ENCODE measurements at regions not wholly inside any gene's neighbourhood (a gene's known extent, or its start where the extent isn't known, plus 50 kb on each side); places are given as distances from the start of the nearest gene placed in this dataset.
"Not testable (repeated sequence)": the region's sequence is repeated elsewhere in the genome, so short reads cannot be mapped to it uniquely, and the experiment has no call there.

- H3K9me3 Mint-ChIP-seq, H3K4me3 Mint-ChIP-seq, ATAC-seq, H3K27ac Mint-ChIP-seq, H3K27me3 Mint-ChIP-seq, H3K4me1 Mint-ChIP-seq, DNase-seq: not testable (repeated sequence)
These were observed 951.6 kb upstream of the CNTN5 start for GRCh38 chr11:98069147-98069546.

- no peaks in the 10 kb centered on the region for H3K27me3 Mint-ChIP-seq
These were observed 950.9 kb upstream of the CNTN5 start for GRCh38 chr11:98069861-98070260.

GRCh38 chr11:98090861-98091505 lies 929.8 kb upstream of the CNTN5 start:
- H3K9me3 Mint-ChIP-seq, result peaks cover 16 to 20% of the 10 kb centered on the region in 2 donors
- H3K27ac Mint-ChIP-seq, result no peak overlapping the region
- H3K4me3 Mint-ChIP-seq, result no peak overlapping the region
- H3K27me3 Mint-ChIP-seq, result no peaks in the 10 kb centered on the region
- H3K4me1 Mint-ChIP-seq, result no peaks in the 10 kb centered on the region
- DNase-seq (no peak), ATAC-seq (no peak)

More at GRCh38 chr11:98069861-98070260, 950.9 kb upstream of the CNTN5 start:
- H3K4me3 Mint-ChIP-seq, result no peak overlapping the region
- H3K4me1 Mint-ChIP-seq, result no peaks in the 10 kb centered on the region
- DNase-seq, result no peak
- H3K27ac Mint-ChIP-seq, result no peak overlapping the region
- peaks cover 5 to 8% of the 10 kb centered on the region in 2 donors for H3K9me3 Mint-ChIP-seq
- ATAC-seq, result no peak

- Mint-ChIP-seq H3K4me1 (no peaks in the 10 kb centered on the region), H3K4me3 (no peak overlapping the region), H3K27ac (no peak overlapping the region), H3K27me3 (no peaks in the 10 kb centered on the region), H3K9me3 (peaks cover 13 to 15% of the 10 kb centered on the region in 2 donors)
- DNase-seq (no peak), ATAC-seq (no peak)
These were observed 921.4 kb upstream of the CNTN5 start for GRCh38 chr11:98099371-98099770.

GRCh38 chr11:98100689-98101088 lies 920.1 kb upstream of the CNTN5 start:
- Mint-ChIP-seq H3K4me1 (no peaks in the 10 kb centered on the region), H3K27ac (no peak overlapping the region), H3K9me3 (peaks cover 13 to 15% of the 10 kb centered on the region in 2 donors), H3K27me3 (no peaks in the 10 kb centered on the region), H3K4me3 (no peak overlapping the region)
- DNase-seq (no peak), ATAC-seq (no peak)

GRCh38 chr11:98101329-98101728 lies 919.4 kb upstream of the CNTN5 start:
- Mint-ChIP-seq H3K4me3 (no peak overlapping the region), H3K27me3 (no peaks in the 10 kb centered on the region), H3K4me1 (no peaks in the 10 kb centered on the region), H3K9me3 (peaks cover 13 to 15% of the 10 kb centered on the region in 2 donors), H3K27ac (no peak overlapping the region)
- no peak for ATAC-seq
- DNase-seq, result no peak

GRCh38 chr11:98104249-98104648 lies 916.5 kb upstream of the CNTN5 start:
- H3K4me1 Mint-ChIP-seq, result no peaks in the 10 kb centered on the region
- H3K4me3 Mint-ChIP-seq, result no peak overlapping the region
- no peak for DNase-seq
- peaks cover 8 to 9% of the 10 kb centered on the region in 2 donors for H3K9me3 Mint-ChIP-seq
- H3K27me3 Mint-ChIP-seq, result no peaks in the 10 kb centered on the region
- H3K27ac Mint-ChIP-seq, result no peak overlapping the region
- ATAC-seq, result no peak

- DNase-seq (no peak), ATAC-seq (no peak)
- no peak overlapping the region for H3K4me3 Mint-ChIP-seq
- no peak overlapping the region for H3K27ac Mint-ChIP-seq
- H3K9me3 Mint-ChIP-seq, result peaks cover 0 to 7% of the 10 kb centered on the region in 2 donors
- no peaks in the 10 kb centered on the region for H3K27me3 Mint-ChIP-seq
- no peaks in the 10 kb centered on the region for H3K4me1 Mint-ChIP-seq
These were observed 913.0 kb upstream of the CNTN5 start for GRCh38 chr11:98107736-98108135.

- H3K4me1 Mint-ChIP-seq, result no peaks in the 10 kb centered on the region
- H3K27me3 Mint-ChIP-seq, result no peaks in the 10 kb centered on the region
- H3K27ac Mint-ChIP-seq, result no peak overlapping the region
- no peak for DNase-seq
- H3K9me3 Mint-ChIP-seq, result peaks cover 0 to 7% of the 10 kb centered on the region in 2 donors
- no peak overlapping the region for H3K4me3 Mint-ChIP-seq
- no peak for ATAC-seq
These were observed 910.7 kb upstream of the CNTN5 start for GRCh38 chr11:98110030-98110429.

- peaks cover 0 to 10% of the 10 kb centered on the region in 2 donors for H3K9me3 Mint-ChIP-seq
- H3K4me1 Mint-ChIP-seq, result no peaks in the 10 kb centered on the region
- DNase-seq (no peak), ATAC-seq (no peak)
- no peaks in the 10 kb centered on the region for H3K27me3 Mint-ChIP-seq
- no peak overlapping the region for H3K4me3 Mint-ChIP-seq
- no peak overlapping the region for H3K27ac Mint-ChIP-seq
These were observed 904.9 kb upstream of the CNTN5 start for GRCh38 chr11:98115873-98116272.

- no peak overlapping the region for H3K4me3 Mint-ChIP-seq
- ATAC-seq (no peak), DNase-seq (no peak)
- H3K27me3 Mint-ChIP-seq, result no peaks in the 10 kb centered on the region
- H3K9me3 Mint-ChIP-seq, result peaks cover 5 to 18% of the 10 kb centered on the region in 2 donors
- no peaks in the 10 kb centered on the region for H3K4me1 Mint-ChIP-seq
- H3K27ac Mint-ChIP-seq, result no peak overlapping the region
These were observed 890.6 kb upstream of the CNTN5 start for GRCh38 chr11:98130117-98130625.

- H3K9me3 Mint-ChIP-seq, result peaks cover 11 to 12% of the 10 kb centered on the region in 2 donors
- no peak overlapping the region for H3K27ac Mint-ChIP-seq
- no peak overlapping the region for H3K4me3 Mint-ChIP-seq
- no peak for DNase-seq
- no peaks in the 10 kb centered on the region for H3K27me3 Mint-ChIP-seq
- H3K4me1 Mint-ChIP-seq, result no peaks in the 10 kb centered on the region
- no peak for ATAC-seq
These were observed 884.4 kb upstream of the CNTN5 start for GRCh38 chr11:98136357-98136756.

- no peak overlapping the region for H3K27ac Mint-ChIP-seq
- no peak for ATAC-seq
These were observed 883.3 kb upstream of the CNTN5 start for GRCh38 chr11:98137437-98137836.

GRCh38 chr11:98143661-98144060 lies 877.1 kb upstream of the CNTN5 start:
- H3K27me3 Mint-ChIP-seq, result no peaks in the 10 kb centered on the region
- DNase-seq (no peak), ATAC-seq (no peak)
- no peak overlapping the region for H3K4me3 Mint-ChIP-seq
- H3K4me1 Mint-ChIP-seq, result no peaks in the 10 kb centered on the region
- peaks cover 0 to 26% of the 10 kb centered on the region in 2 donors for H3K9me3 Mint-ChIP-seq
- no peak overlapping the region for H3K27ac Mint-ChIP-seq

More at GRCh38 chr11:98137437-98137836, 883.3 kb upstream of the CNTN5 start:
- Mint-ChIP-seq H3K9me3 (peaks cover 8 to 11% of the 10 kb centered on the region in 2 donors), H3K4me3 (no peak overlapping the region), H3K4me1 (no peaks in the 10 kb centered on the region), H3K27me3 (no peaks in the 10 kb centered on the region)
- DNase-seq, result no peak

GRCh38 chr11:98153752-98154151 lies 867.0 kb upstream of the CNTN5 start:
- Mint-ChIP-seq H3K27me3 (no peaks in the 10 kb centered on the region), H3K4me1 (no peaks in the 10 kb centered on the region), H3K9me3 (peaks cover 19 to 27% of the 10 kb centered on the region in 2 donors), H3K4me3 (no peak overlapping the region), H3K27ac (no peak overlapping the region)
- ATAC-seq (no peak), DNase-seq (no peak)

- H3K4me1 Mint-ChIP-seq, result no peaks in the 10 kb centered on the region
- H3K4me3 Mint-ChIP-seq, result no peak overlapping the region
- ATAC-seq (no peak), DNase-seq (no peak)
- no peak overlapping the region for H3K27ac Mint-ChIP-seq
- H3K9me3 Mint-ChIP-seq, result peaks cover 13 to 21% of the 10 kb centered on the region in 2 donors
- H3K27me3 Mint-ChIP-seq, result no peaks in the 10 kb centered on the region
These were observed 865.1 kb upstream of the CNTN5 start for GRCh38 chr11:98155696-98156095.

GRCh38 chr11:98177925-98178324 lies 842.8 kb upstream of the CNTN5 start:
- H3K27ac Mint-ChIP-seq, result no peak overlapping the region
- peaks cover 0 to 9% of the 10 kb centered on the region in 2 donors for H3K9me3 Mint-ChIP-seq
- DNase-seq (no peak), ATAC-seq (no peak)
- no peaks in the 10 kb centered on the region for H3K27me3 Mint-ChIP-seq
- H3K4me3 Mint-ChIP-seq, result no peak overlapping the region
- no peaks in the 10 kb centered on the region for H3K4me1 Mint-ChIP-seq

Measured in stimulated activated naive CD8-positive, alpha-beta T cell treated with anti-CD3 and anti-CD28 coated beads, Interleukin-15, amount 100 ng/mL, for 72 hours (primary cell).